ENCODE measurements at regions not wholly inside any gene's neighbourhood (a gene's known extent, or its start where the extent isn't known, plus 50 kb on each side); places are given as distances from the start of the nearest gene placed in this dataset.

GRCh38 chr18:22728481-22729105 lies 204.5 kb upstream of the RBBP8 start:
- H3K36me3 ChIP-seq (ENCODE audit: insufficient read depth, low read length): no peaks in the 10 kb centered on the region

DNA sequence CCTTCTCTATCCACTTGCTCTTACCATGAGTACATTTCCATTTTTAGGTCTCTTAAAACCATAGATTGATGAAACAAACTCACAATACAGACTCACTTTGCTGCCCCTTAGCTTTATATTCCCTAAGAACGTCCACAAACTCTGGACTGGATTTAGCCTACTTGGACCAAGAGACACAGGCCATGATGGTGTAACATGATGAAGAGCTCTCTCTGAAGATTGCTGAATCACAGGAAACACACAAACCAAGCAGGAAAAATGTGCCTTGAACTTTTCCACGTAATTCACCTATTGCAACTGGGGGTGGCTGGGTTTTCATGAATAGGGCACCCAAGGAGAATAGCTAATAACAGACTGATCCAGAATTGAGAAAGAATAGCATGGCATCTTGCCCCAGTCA lies 201.7 kb upstream of the RBBP8 start:
- Histone ChIP-seq H3K4me2 (ENCODE audit: low read length) (no peak overlapping the region), H3K27ac (ENCODE audit: low read length) (no peak overlapping the region), H3K27me3 (ENCODE audit: insufficient read depth, low read depth, low read length) (no peaks in the 10 kb centered on the region), H3K36me3 (ENCODE audit: insufficient read depth, low read length) (no peaks in the 10 kb centered on the region), H3K4me3 (ENCODE audit: low read length) (no peak overlapping the region), H3K9ac (ENCODE audit: low read length) (no peak overlapping the region), H3F3A (ENCODE audit: insufficient read depth, low read length, poor library complexity, severe bottlenecking) (no peaks in the 10 kb centered on the region), H2AFZ (ENCODE audit: low read depth, low read length) (no peak overlapping the region), H3K9me2 (ENCODE audit: insufficient read depth, low read length) (no peaks in the 10 kb centered on the region), H3K79me2 (replicated peaks; ENCODE audit: insufficient read depth, low read length) (no peaks in the 10 kb centered on the region), H3K9me3 (ENCODE audit: low read length) (no peaks in the 10 kb centered on the region), H4K20me1 (ENCODE audit: insufficient read depth) (no peaks in the 10 kb centered on the region)
- TF ChIP-seq EZH2 (IDR thresholded peaks at IDR 0.05; ENCODE audit: borderline replicate concordance, insufficient read depth, low read length, poor library complexity, severe bottlenecking) (no peak), TAF1 (IDR thresholded peaks at IDR 0.05; ENCODE audit: low read depth) (no peak), POLR2AphosphoS5 (IDR thresholded peaks at IDR 0.05) (no peak), SMC3 (conservative IDR thresholded peaks at IDR 0.05; ENCODE audit: poor library complexity) (no peak), MXI1 (conservative IDR thresholded peaks at IDR 0.05; ENCODE audit: poor library complexity, severe bottlenecking) (no peak)
- TF ChIP-seq, protein P1, sequence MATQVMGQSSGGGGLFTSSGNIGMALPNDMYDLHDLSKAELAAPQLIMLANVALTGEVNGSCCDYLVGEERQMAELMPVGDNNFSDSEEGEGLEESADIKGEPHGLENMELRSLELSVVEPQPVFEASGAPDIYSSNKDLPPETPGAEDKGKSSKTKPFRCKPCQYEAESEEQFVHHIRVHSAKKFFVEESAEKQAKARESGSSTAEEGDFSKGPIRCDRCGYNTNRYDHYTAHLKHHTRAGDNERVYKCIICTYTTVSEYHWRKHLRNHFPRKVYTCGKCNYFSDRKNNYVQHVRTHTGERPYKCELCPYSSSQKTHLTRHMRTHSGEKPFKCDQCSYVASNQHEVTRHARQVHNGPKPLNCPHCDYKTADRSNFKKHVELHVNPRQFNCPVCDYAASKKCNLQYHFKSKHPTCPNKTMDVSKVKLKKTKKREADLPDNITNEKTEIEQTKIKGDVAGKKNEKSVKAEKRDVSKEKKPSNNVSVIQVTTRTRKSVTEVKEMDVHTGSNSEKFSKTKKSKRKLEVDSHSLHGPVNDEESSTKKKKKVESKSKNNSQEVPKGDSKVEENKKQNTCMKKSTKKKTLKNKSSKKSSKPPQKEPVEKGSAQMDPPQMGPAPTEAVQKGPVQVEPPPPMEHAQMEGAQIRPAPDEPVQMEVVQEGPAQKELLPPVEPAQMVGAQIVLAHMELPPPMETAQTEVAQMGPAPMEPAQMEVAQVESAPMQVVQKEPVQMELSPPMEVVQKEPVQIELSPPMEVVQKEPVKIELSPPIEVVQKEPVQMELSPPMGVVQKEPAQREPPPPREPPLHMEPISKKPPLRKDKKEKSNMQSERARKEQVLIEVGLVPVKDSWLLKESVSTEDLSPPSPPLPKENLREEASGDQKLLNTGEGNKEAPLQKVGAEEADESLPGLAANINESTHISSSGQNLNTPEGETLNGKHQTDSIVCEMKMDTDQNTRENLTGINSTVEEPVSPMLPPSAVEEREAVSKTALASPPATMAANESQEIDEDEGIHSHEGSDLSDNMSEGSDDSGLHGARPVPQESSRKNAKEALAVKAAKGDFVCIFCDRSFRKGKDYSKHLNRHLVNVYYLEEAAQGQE (IDR thresholded peaks at IDR 0.05; ENCODE audit: borderline replicate concordance): no peak
- TF ChIP-seq, protein P2, sequence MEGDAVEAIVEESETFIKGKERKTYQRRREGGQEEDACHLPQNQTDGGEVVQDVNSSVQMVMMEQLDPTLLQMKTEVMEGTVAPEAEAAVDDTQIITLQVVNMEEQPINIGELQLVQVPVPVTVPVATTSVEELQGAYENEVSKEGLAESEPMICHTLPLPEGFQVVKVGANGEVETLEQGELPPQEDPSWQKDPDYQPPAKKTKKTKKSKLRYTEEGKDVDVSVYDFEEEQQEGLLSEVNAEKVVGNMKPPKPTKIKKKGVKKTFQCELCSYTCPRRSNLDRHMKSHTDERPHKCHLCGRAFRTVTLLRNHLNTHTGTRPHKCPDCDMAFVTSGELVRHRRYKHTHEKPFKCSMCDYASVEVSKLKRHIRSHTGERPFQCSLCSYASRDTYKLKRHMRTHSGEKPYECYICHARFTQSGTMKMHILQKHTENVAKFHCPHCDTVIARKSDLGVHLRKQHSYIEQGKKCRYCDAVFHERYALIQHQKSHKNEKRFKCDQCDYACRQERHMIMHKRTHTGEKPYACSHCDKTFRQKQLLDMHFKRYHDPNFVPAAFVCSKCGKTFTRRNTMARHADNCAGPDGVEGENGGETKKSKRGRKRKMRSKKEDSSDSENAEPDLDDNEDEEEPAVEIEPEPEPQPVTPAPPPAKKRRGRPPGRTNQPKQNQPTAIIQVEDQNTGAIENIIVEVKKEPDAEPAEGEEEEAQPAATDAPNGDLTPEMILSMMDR (IDR thresholded peaks at IDR 0.05; ENCODE audit: poor library complexity, severe bottlenecking): no peak

More at GRCh38 chr18:22728481-22729105, 204.5 kb upstream of the RBBP8 start:
- Histone ChIP-seq H3K4me2 (ENCODE audit: low read length) (no peak overlapping the region), H3K4me3 (ENCODE audit: low read length) (no peak overlapping the region), H3K79me2 (replicated peaks; ENCODE audit: insufficient read depth, low read length) (no peaks in the 10 kb centered on the region), H3K27ac (ENCODE audit: low read length) (no peak overlapping the region), H4K20me1 (ENCODE audit: insufficient read depth) (no peaks in the 10 kb centered on the region), H3K9me3 (ENCODE audit: low read length) (no peaks in the 10 kb centered on the region), H3K9ac (ENCODE audit: low read length) (no peak overlapping the region), H3K27me3 (ENCODE audit: insufficient read depth, low read depth, low read length) (no peaks in the 10 kb centered on the region), H3K9me2 (ENCODE audit: insufficient read depth, low read length) (no peaks in the 10 kb centered on the region), H3F3A (ENCODE audit: insufficient read depth, low read length, poor library complexity, severe bottlenecking) (no peaks in the 10 kb centered on the region), H2AFZ (ENCODE audit: low read depth, low read length) (no peak overlapping the region)
- TF ChIP-seq RAD21 (conservative IDR thresholded peaks at IDR 0.05): no peak
- no peak for TF ChIP-seq TAF1 (IDR thresholded peaks at IDR 0.05; ENCODE audit: low read depth)
- no peak for TF ChIP-seq MXI1 (conservative IDR thresholded peaks at IDR 0.05; ENCODE audit: poor library complexity, severe bottlenecking)
- TF ChIP-seq, protein P1 (IDR thresholded peaks at IDR 0.05; ENCODE audit: borderline replicate concordance): no peak
- TF ChIP-seq, protein P2 (IDR thresholded peaks at IDR 0.05; ENCODE audit: poor library complexity, severe bottlenecking): no peak
- TF ChIP-seq SMC3 (conservative IDR thresholded peaks at IDR 0.05; ENCODE audit: poor library complexity): no peak
- no peak for TF ChIP-seq POLR2AphosphoS5 (IDR thresholded peaks at IDR 0.05)
- TF ChIP-seq EZH2 (IDR thresholded peaks at IDR 0.05; ENCODE audit: borderline replicate concordance, insufficient read depth, low read length, poor library complexity, severe bottlenecking): no peak
- no peak for TF ChIP-seq EP300 (conservative IDR thresholded peaks at IDR 0.05; ENCODE audit: poor library complexity, severe bottlenecking)

Measured in neural cell (in vitro differentiated cells).